A204.1 (cell line): ENCODE measurements at regions not wholly inside any gene's neighbourhood (a gene's known extent, or its start where the extent isn't known, plus 50 kb on each side); places are given as distances from the start of the nearest gene placed in this dataset.
"Not testable (repeated sequence)": the region's sequence is repeated elsewhere in the genome, so short reads cannot be mapped to it uniquely, and the experiment has no call there.

Source experiments
- FAIRE-seq: peaks from 2 replicates; lab custom pipeline; 2012; peaks lifted over from hg19 to GRCh38; lab: Jason Lieb, UNC

DNA sequence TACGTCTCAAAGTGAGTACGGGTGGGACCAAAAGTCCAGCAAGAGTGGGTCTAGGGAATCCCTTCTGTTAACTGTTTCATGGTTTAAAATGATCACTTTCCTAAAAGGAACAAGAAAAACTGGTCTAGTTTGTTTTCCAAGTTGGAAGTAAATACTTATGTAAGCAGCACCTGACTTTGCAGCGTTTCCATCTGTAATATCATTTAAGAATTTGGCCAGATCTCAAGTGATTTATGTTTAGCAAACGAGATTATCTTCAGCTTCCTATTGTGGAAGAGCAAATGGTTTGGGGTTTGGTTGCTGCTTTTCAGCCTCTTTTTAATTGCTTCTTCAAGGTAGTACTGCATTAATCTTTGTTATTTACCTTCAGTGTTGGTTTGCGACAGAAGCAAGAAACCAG is 50.4 kb downstream of the FHIP1A start:
- no peak for FAIRE-seq

GRCh38 chr4:151460434-151460833 is 51.5 kb downstream of the FHIP1A start:
- FAIRE-seq = no peak

DNA sequence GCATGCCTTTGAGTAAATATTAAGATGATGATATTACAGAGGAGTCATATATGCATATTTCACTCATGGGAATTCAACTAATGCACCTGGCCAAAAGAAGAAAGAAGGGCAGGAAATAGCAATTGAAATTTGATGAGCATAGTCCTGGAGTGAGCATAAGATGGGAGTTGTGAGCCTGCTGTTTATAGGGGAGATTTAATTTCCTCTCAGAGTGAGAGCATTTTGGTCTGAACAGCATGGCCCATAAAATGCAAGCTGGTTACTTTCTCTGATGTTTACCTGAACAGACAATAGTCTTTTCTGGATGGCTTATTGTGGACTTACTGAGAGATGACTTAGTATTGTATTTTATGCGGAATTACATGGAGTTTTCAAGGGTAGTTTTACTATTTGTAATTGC is 53.6 kb downstream of the FHIP1A start:
- FAIRE-seq = no peak

DNA sequence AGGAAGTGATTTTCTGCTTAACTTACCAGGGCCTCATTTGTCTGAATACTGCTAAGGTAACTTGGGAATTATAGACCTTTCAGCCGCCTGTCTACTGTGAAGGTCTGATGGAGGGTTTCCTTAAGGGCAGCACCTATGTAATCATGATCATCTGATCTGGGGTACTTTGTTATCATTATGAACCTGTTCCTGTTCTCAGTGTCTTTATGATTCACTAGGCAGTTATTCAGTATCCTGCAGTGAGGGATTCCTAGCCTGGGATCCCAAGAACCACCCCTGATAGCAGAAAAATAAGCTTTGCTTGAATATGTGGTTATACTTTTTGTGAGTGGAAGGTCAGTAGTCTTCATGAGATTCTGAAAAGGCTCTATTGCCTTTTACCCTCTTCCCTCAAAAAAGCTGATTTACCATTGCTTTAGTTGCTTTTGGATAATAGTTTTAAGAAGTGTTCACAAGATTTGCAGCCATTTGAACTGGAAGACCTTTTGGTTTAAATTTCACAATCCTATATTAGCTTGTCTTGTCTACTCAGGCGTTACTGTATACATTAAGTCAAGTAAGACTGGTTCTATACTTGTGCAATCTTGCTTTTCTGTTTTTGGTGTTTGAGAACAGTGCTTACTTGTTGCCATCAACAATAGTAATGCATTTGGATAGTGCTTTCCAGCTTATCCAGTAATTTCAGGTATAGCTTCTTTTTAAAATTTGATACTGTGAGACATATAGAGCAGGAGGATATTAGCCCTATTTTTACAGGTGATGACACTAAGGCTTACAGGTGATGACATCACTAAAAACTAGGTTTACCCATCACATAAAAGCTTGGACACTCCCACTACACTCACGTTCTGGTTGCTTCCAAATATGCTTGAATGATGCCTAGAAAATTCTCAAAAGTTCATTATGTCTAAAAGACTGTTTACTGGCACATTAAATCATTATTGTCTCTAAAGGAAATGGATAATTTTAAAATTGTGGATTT is 60.0 kb downstream of the FHIP1A start:
- no peak for FAIRE-seq

DNA sequence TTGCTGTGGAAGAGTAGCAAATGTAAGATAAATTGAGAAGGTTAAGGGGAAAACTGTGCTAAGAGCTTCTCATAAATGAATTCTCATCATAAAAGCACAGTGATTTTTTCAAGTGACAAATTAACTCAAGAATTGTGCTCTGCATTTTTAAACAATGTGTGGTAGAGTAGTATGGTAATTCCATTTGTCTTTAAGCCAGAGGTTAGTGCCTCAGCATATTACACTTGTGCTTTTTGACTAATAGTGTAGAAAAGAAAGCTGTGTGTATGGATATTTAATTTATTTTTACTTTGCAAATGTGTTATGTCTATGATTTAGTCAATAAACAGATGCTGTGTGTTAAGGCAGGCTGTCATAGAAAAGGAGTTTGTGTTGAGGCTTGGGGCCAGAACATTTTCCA is 61.0 kb downstream of the FHIP1A start:
- FAIRE-seq = no peak

DNA sequence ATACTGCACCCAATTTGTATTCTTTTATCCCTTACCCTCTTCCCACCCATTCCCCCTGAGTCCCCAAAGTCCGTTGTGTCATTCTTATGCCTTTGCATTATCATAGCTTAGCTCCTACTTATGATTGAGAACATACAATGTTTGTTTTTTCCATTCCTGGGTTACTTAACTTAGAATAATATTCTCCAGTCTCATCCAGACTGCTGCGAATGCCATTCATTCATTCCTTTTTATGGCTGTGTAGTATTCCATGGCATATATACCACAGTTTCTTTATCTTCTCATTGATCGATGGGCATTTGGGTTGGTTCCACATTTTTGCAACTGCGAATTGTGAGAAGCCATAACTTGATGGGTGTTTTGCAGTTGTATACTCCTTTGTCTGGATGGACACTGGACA is 62.8 kb downstream of the FHIP1A start:
- FAIRE-seq = no peak

DNA sequence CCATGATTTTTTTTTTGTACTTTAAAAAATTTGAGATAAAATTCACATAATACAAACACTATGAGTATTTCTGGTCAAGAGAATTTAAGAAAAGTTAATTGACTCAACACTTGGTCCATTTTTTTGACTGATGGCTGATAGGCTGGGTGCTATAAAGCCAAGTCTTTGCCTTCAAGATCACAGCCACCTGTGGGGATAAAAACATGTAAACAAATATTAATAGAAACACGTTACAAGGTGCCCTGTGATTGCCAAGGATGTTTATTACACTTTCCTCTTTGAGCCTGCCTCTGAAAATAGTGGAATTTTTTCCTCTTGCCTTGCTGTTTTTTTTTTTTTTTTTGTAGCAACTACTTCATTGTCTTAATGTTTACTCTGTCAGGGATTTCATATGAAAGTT is 63.3 kb downstream of the FHIP1A start:
- no peak for FAIRE-seq

- no peak for FAIRE-seq
Measured at GRCh38 chr4:151472711-151473110, 63.7 kb downstream of the FHIP1A start.

GRCh38 chr4:151473521-151474097 is 64.6 kb downstream of the FHIP1A start:
- no peak for FAIRE-seq

DNA sequence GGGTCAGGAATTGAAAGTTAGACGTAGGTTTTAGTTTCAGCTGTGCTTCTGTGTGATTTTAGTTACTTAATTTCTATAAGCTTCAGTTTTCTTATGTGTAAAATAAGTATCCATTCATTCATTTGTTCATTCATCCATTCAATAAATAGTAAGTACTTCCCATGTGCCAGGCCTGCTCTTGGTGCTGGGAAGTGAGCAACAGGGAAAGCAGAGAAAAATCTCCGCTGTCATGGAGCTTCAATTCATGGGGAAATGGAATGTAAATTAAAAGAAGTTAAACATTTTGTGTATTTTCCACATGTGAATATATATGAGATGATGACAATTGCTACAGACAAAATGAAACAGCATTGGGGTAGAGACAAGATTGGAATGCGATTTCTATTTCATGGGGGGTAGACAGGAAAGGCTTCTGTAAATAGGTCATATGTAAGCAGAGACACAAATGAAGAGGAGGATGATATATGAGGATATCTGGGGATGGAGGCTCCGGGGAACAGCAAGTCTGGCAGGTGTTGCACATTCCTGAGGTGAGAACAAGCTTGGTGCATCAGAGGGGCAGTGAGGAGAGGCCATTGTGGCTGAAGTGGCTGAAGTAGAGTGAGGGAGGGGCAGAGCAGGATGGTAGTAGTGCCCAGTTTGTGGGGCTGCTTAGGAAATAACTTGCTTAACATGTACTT is 66.2 kb downstream of the FHIP1A start:
- FAIRE-seq = no peak

- FAIRE-seq = no peak
Measured at GRCh38 chr4:151481813-151482212, 72.8 kb downstream of the FHIP1A start.

GRCh38 chr4:151484396-151485102 is 75.6 kb downstream of the FHIP1A start:
- no peak for FAIRE-seq

GRCh38 chr4:151485541-151486131 is 76.7 kb downstream of the FHIP1A start:
- FAIRE-seq = no peak

GRCh38 chr4:151486168-151486567 is 77.2 kb downstream of the FHIP1A start:
- FAIRE-seq = no peak

GRCh38 chr4:151488968-151489367 is 80.0 kb downstream of the FHIP1A start:
- FAIRE-seq = no peak

DNA sequence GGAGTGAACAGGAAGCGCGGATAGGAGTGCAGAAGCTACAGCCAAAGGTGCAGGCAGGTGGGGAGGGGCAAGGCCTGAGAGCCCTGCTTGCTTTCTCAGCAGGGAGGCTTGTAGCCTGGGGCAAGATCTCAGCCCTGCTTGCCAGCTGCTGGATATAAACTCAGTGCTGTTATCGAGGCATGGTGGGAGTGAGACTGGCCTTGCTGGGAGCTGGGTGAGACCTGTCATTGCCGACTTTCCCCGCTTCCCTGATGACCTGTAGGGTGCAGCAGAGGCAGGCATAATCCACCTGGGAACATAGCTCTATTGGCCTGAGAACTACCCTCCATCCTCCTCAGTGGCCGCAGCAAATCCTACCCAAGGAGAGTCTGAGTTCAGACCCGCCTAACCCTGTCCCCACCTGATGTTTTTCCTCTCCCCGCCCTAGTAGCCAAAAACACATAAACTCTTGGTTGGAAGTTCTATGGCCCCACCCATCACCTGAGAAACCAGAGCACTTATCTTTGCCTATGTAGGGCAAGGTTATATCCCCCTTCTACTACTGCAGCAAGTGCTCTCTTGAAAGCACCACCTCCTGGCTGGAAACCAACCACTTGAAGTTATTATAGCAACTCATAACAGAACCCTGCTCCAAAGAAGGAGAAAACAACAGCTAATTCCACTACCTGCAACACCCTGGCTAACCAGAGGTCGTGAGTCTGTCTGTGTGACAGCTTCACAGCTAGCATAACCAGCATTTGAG is 80.7 kb downstream of the FHIP1A start:
- no peak for FAIRE-seq

DNA sequence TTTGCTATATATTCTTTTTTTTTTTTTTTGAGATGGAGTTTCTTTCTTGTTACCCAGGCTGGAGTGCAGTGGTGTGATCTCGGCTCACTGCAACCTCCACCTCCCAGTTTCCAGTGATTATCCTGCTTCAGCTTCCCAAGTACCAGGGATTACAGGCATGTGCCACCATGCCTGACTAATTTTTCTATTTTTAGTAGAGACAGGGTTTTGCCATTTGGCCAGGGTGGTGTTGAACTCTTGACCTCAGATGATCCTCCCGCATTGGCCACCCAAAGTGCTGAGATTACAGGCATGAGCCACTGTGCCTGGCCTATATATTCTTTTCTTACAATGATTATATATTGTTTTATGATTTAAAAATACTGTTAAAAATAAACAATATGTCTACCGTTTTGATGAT is 86.6 kb downstream of the FHIP1A start:
- not testable (repeated sequence) for FAIRE-seq

DNA sequence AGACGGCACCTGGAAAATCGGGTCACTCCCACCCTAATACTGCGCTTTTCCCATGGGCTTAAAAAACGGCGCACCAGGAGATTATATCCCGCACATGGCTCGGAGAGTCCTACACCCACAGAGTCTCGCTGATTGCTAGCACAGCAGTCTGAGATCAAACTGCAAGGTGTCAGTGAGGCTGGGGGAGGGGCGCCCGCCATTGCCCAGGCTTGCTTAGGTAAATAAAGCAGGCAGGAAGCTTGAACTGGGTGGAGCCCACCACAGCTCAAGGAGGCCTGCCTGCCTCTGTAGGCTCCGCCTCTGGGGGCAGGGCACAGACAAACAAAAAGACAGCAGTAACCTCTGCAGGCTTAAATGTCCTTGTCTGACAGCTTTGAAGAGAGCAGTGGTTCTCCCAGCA is 102.6 kb downstream of the FHIP1A start:
- FAIRE-seq = not testable (repeated sequence)

GRCh38 chr4:151517896-151518295 is 108.9 kb downstream of the FHIP1A start:
- no peak for FAIRE-seq

DNA sequence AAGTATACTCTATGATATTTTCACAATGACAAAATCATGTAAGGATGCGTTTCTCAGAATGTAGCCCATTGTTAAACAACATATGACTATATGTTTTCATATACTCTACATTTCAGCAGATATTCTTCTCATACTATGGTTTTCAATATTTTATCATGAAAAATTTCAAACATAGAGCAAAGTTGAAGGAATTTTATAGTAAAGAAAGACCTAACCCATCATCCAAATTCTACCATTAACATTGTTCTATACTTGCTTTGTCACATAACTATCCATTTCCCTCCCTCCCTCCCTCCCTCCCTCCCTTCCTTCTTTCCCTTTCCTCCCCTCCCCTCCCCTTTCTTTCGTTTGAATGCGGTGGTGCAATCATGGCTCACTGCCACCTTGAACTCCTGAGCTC is 109.4 kb downstream of the FHIP1A start:
- no peak for FAIRE-seq

DNA sequence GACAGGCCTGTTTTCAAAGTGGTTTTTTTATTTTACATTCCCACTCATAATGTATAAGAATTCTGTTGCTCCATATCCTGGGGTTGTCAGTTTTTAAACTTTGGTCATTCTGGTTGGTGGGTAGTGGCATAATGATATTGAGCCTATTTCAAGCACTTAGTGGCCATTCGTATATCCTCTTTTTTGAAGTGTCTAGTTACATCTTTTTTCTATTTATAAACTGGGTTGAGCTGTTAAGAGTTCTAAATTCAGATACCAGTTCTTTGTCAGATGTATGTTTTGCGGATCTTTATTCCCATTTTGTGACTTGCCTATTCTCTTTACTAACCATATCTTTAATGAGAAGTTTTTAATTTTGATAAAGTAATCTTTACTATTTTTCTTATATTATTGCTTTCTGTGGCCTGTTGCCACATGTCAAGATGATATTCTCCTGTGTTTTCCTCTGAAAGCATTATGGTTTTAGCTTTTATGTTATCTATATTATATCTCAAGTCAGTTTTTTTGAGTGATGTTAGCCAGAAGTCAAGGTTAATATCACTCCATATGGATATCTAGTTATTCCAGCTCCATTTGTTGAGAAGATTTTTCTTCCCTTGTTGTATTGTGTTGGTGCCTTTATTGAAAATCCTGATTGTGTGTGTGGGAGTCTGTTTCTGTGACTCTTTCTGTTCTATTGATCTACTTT is 110.9 kb downstream of the FHIP1A start:
- no peak for FAIRE-seq
